Parathyroid adenoma (tissue), 2 donors: ENCODE measurements at regions not wholly inside any gene's neighbourhood (a gene's known extent, or its start where the extent isn't known, plus 50 kb on each side); places are given as distances from the start of the nearest gene placed in this dataset.
"Not testable (repeated sequence)": the region's sequence is repeated elsewhere in the genome, so short reads cannot be mapped to it uniquely, and the experiment has no call there.

ENCODE experiments used
- H2AFZ ChIP-seq: fragments of 300-600 bp; sonication (generic); one replicate; pipeline ENCODE4 v1.7.0; 2017; ENCODE audit warnings: antibody characterized with exemption, mild to moderate bottlenecking
- H3K27ac ChIP-seq: fragments of 300-600 bp; sonication (generic); one replicate; pipeline ENCODE4 v1.7.0; 2017
- H3K27me3 ChIP-seq: fragments of 300-600 bp; sonication (generic); one replicate; pipeline ENCODE4 v1.7.0; 2017; ENCODE audit warnings: low read length; ENCODE audit not compliant: control insufficient read depth, insufficient read depth
- H3K36me3 ChIP-seq: fragments of 300-600 bp; sonication (generic); one replicate; pipeline ENCODE4 v1.7.0; 2017; ENCODE audit warnings: low read length; ENCODE audit not compliant: control insufficient read depth, insufficient read depth
- H3K4me1 ChIP-seq: fragments of 300-600 bp; sonication (generic); one replicate; pipeline ENCODE4 v1.7.0; 2017; ENCODE audit warnings: control low read depth
- H3K4me2 ChIP-seq: fragments of 300-600 bp; sonication (generic); one replicate; pipeline ENCODE4 v1.7.0; 2017; ENCODE audit warnings: low read length
- H3K4me3 ChIP-seq: fragments of 300-600 bp; sonication (generic); one replicate; pipeline ENCODE4 v1.7.0; 2017; ENCODE audit warnings: low read depth, low read length
- H3K79me2 ChIP-seq: fragments of 300-600 bp; sonication (generic); one replicate; pipeline ENCODE4 v1.7.0; 2017; ENCODE audit warnings: control low read depth
- H3K9ac ChIP-seq: fragments of 300-600 bp; sonication (generic); one replicate; pipeline ENCODE4 v1.7.0; 2017; ENCODE audit warnings: mild to moderate bottlenecking
- H3K9me3 ChIP-seq: fragments of 300-600 bp; sonication (generic); one replicate; pipeline ENCODE4 v1.7.0; 2017; ENCODE audit warnings: low read length; ENCODE audit not compliant: control insufficient read depth
- TF ChIP-seq, protein P1 (sequence below): fragments of 300-600 bp; sonication (generic); IDR thresholded peaks from one replicate; pipeline ENCODE4 v1.7.0; 2017; ENCODE audit warnings: antibody characterized with exemption, mild to moderate bottlenecking
- donor health status: primary hyperparathyroidism.

GRCh38 chr13:48583859-48584311 lies 51.0 kb upstream of the RCBTB2 start:
- no peak overlapping the region for H2AFZ ChIP-seq
- H3K9ac ChIP-seq, result no peak overlapping the region
- H3K4me3 ChIP-seq, result no peak overlapping the region
- H3K79me2 ChIP-seq, result no peaks in the 10 kb centered on the region
- no peaks in the 10 kb centered on the region for H3K27me3 ChIP-seq
- H3K4me1 ChIP-seq, result no peaks in the 10 kb centered on the region
- H3K4me2 ChIP-seq, result no peak overlapping the region
- H3K27ac ChIP-seq, result no peak overlapping the region
- H3K36me3 ChIP-seq, result no peaks in the 10 kb centered on the region
- TF ChIP-seq, protein P1, sequence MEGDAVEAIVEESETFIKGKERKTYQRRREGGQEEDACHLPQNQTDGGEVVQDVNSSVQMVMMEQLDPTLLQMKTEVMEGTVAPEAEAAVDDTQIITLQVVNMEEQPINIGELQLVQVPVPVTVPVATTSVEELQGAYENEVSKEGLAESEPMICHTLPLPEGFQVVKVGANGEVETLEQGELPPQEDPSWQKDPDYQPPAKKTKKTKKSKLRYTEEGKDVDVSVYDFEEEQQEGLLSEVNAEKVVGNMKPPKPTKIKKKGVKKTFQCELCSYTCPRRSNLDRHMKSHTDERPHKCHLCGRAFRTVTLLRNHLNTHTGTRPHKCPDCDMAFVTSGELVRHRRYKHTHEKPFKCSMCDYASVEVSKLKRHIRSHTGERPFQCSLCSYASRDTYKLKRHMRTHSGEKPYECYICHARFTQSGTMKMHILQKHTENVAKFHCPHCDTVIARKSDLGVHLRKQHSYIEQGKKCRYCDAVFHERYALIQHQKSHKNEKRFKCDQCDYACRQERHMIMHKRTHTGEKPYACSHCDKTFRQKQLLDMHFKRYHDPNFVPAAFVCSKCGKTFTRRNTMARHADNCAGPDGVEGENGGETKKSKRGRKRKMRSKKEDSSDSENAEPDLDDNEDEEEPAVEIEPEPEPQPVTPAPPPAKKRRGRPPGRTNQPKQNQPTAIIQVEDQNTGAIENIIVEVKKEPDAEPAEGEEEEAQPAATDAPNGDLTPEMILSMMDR, result no peak
- no peaks in the 10 kb centered on the region for H3K9me3 ChIP-seq

DNA sequence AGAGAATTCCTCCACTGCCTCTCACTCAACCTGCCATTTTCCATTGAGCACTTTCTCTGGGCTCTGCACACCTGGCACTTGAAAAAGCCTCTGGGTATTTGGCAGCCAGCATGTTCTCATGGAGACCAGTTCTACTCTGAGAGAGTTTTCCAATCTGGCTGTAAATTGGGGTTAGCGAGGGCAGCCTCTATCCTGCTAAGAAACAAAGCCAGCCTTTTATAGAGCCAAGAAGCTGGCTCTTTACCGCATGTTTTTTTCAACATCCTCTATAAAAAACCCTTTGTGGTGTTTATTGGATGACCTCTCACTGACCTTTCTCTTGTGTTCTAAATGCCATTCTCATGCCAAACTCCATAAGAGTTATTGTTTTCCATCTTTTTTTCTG lies 52.6 kb upstream of the RCBTB2 start:
- Histone ChIP-seq H3K36me3 (no peaks in the 10 kb centered on the region), H3K27ac (no peak overlapping the region), H3K27me3 (no peaks in the 10 kb centered on the region), H3K9me3 (no peaks in the 10 kb centered on the region), H2AFZ (no peak overlapping the region), H3K4me1 (no peaks in the 10 kb centered on the region), H3K9ac (no peak overlapping the region), H3K79me2 (no peaks in the 10 kb centered on the region), H3K4me3 (no peak overlapping the region), H3K4me2 (no peak overlapping the region)
- TF ChIP-seq, protein P1, result no peak

DNA sequence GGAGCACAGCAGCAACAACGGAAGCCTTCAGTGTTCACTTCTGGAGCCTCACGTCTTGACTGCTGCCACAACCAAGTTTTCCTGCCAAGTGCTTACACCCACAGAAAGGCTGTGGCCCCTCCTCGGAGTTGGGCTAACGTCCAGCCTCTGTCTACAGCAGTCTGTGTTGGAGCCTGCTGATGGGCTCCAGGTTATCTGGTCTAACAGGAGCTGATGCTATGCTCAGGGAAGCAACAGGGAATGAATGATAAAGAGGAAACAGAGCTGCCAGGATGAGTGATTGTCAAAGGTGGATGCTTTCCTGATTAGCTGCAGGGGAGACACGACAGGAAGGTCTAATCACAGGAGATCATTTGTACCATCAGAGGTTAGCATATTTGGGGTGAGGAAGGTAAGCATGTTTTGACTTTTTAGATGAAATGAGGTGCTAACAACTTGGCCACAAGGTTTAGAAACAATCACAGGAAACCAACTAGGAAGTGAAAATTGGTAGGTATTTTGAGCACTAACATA lies 53.8 kb upstream of the RCBTB2 start:
- H3K4me1 ChIP-seq, result no peaks in the 10 kb centered on the region

DNA sequence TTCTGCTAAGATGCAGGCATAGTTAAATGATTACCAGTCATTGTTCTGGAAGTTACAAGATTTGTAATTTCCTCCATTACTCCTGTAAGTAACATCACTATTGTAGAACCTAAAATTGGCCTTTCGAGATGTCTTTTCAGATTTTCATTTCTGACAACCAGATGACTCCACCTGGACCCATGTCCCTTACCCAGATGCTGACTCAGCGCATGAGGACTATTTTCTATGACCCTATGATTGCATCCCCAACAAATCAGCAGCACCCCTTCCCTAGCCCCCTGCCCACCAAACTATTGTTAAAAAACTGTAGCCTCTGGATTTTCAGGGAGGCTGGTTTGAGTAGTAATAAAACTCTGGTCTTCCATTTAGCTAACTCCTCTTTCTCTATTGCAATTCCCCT lies 55.2 kb upstream of the RCBTB2 start:
- no peak overlapping the region for H3K27ac ChIP-seq
- H3K79me2 ChIP-seq, result no peaks in the 10 kb centered on the region
- H3K4me2 ChIP-seq, result no peak overlapping the region
- H2AFZ ChIP-seq, result no peak overlapping the region
- H3K9me3 ChIP-seq, result no peaks in the 10 kb centered on the region
- H3K4me3 ChIP-seq, result no peak overlapping the region
- peaks cover 3% of the 10 kb centered on the region for H3K4me1 ChIP-seq
- no peaks in the 10 kb centered on the region for H3K27me3 ChIP-seq
- no peaks in the 10 kb centered on the region for H3K36me3 ChIP-seq
- H3K9ac ChIP-seq, result no peak overlapping the region
- TF ChIP-seq, protein P1, result no peak

More for the DNA sequence above, 53.8 kb upstream of the RCBTB2 start:
- no peak overlapping the region for H3K4me2 ChIP-seq
- H3K27me3 ChIP-seq, result no peaks in the 10 kb centered on the region
- TF ChIP-seq, protein P1, result no peak
- H3K36me3 ChIP-seq, result no peaks in the 10 kb centered on the region
- H3K27ac ChIP-seq, result no peak overlapping the region
- peak overlapping the region; percentile 22 for H2AFZ ChIP-seq
- no peaks in the 10 kb centered on the region for H3K9me3 ChIP-seq
- no peak overlapping the region for H3K9ac ChIP-seq
- no peak overlapping the region for H3K4me3 ChIP-seq
- H3K79me2 ChIP-seq, result no peaks in the 10 kb centered on the region

DNA sequence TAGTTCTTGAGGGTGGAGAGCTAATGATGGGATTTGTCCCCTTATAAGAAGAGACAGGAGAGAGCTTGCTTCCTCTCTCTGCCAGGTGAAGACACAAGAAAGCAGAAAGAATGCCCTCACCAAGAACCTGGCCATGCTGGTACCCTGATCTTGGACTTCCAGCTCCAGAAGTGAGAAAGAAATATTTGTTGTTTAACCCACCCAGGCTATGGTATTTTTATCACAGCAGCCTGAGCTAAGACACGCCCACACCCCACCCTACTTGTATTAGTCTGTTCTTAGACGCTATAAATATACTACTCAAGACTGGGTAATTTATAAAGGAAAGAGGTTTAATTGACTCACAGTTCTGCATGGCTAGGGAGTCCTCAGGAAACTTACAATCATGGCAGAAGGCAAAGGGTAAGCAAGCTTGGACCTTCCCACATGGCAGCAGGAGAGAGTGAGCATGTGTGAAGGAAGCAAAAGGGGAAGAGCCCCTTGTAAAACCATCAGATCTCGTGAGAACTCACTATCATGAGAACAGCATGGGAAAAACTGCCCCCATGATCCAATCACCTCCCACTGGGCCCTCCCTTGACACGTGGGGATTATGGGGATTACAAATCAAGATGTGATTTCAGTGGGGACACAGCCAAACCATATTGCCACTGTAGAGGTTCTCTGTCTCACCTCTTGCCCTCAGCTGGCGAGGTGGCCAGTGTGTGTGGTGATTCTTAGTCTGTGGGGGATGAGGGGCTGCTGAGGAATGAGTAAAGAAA lies 57.4 kb upstream of the RCBTB2 start:
- Histone ChIP-seq H3K27me3 (no peaks in the 10 kb centered on the region), H3K4me1 (peaks cover 3% of the 10 kb centered on the region), H3K79me2 (no peaks in the 10 kb centered on the region), H3K36me3 (no peaks in the 10 kb centered on the region), H3K9ac (no peak overlapping the region), H3K27ac (no peak overlapping the region), H2AFZ (no peak overlapping the region), H3K4me2 (no peak overlapping the region), H3K9me3 (no peaks in the 10 kb centered on the region), H3K4me3 (no peak overlapping the region)
- TF ChIP-seq, protein P1, result no peak

- H3K27me3 ChIP-seq, H3K9me3 ChIP-seq, H3K4me3 ChIP-seq, H3K79me2 ChIP-seq, H3K4me2 ChIP-seq, H3K9ac ChIP-seq, H3K4me1 ChIP-seq, H3K36me3 ChIP-seq, H3K27ac ChIP-seq: not testable (repeated sequence)
- peak overlapping the region; percentile 33 for H2AFZ ChIP-seq
These were observed 58.4 kb upstream of the RCBTB2 start for GRCh38 chr13:48591124-48591872.
